AG04450 (cell line): ENCODE measurements at regions not wholly inside any gene's neighbourhood (a gene's known extent, or its start where the extent isn't known, plus 50 kb on each side); places are given as distances from the start of the nearest gene placed in this dataset.

Experiments
- CTCF ChIA-PET: fragments of 300-600, 350-600 bp; formaldehyde crosslinking; extraction: SDS; loops from one replicate; lab custom pipeline; 2022; ENCODE audit warnings: antibody characterized with exemption, inconsistent platforms; lab: Charles Lee
- POLR2A ChIA-PET: fragments of 350-600 bp; formaldehyde crosslinking; extraction: SDS; loops from one replicate; lab custom pipeline; 2021; ENCODE audit warnings: antibody characterized with exemption, inconsistent platforms; lab: Yijun Ruan, JAX
- DNase-seq: peaks from one replicate; pipeline ENCODE4 v3.0.0-alpha.2; 2011; ENCODE audit warnings: low read depth, low spot score
- H3K27ac ChIP-seq: one replicate; pipeline ENCODE4 v1.5.1; 2012; ENCODE audit warnings: low read depth, low read length, control low read depth
- H3K27me3 ChIP-seq: one replicate; pipeline ENCODE4 v1.6.0; 2012; ENCODE audit warnings: low read length; ENCODE audit not compliant: control insufficient read depth, insufficient read depth
- H3K4me3 ChIP-seq: 2 replicates; pipeline ENCODE4 v1.5.1; 2011; ENCODE audit warnings: mild to moderate bottlenecking, low read depth, low read length, control low read depth
- H3K9me3 ChIP-seq: 2 replicates; pipeline ENCODE4 v1.5.1; 2012; ENCODE audit warnings: low read length; ENCODE audit not compliant: control insufficient read depth, insufficient read depth
- CTCF ChIP-seq: IDR thresholded peaks from 2 replicates; pipeline ENCODE4 v1.5.1; 2011; ENCODE audit warnings: low read depth, low read length, control low read depth, inconsistent platforms

- Histone ChIP-seq H3K9me3 (peaks cover 37% of the 10 kb centered on the region), H3K27ac (no peak overlapping the region), H3K27me3 (no peaks in the 10 kb centered on the region), H3K4me3 (no peak overlapping the region)
- ChIA-PET POLR2A (no interaction called here), CTCF (no interaction called here)
- DNase-seq: no peak
- no peak for TF ChIP-seq CTCF
Measured at GRCh38 chr10:2414562-2414961, 652.8 kb upstream of the PFKP start.

- H3K4me3 ChIP-seq: no peak overlapping the region
- POLR2A ChIA-PET: no interaction called here
Measured at GRCh38 chr10:2414039-2414438, 653.3 kb upstream of the PFKP start.

GRCh38 chr10:2410049-2410448, 657.3 kb upstream of the PFKP start:
- Histone ChIP-seq H3K27me3 (no peaks in the 10 kb centered on the region), H3K27ac (no peak overlapping the region), H3K9me3 (peaks cover 29% of the 10 kb centered on the region), H3K4me3 (no peak overlapping the region)
- DNase-seq: no peak
- ChIA-PET POLR2A (no interaction called here), CTCF (no interaction called here)
- TF ChIP-seq CTCF: no peak

More at GRCh38 chr10:2414039-2414438, 653.3 kb upstream of the PFKP start:
- CTCF ChIA-PET: no interaction called here
- DNase-seq: no peak
- H3K27ac ChIP-seq: no peak overlapping the region
- no peak for TF ChIP-seq CTCF
- peaks cover 38% of the 10 kb centered on the region for H3K9me3 ChIP-seq
- H3K27me3 ChIP-seq: no peaks in the 10 kb centered on the region

- H3K9me3 ChIP-seq: peaks cover 39% of the 10 kb centered on the region
- POLR2A ChIA-PET: no interaction called here
- DNase-seq: no peak
- TF ChIP-seq CTCF: no peak
- H3K27ac ChIP-seq: no peak overlapping the region
- H3K4me3 ChIP-seq: no peak overlapping the region
- H3K27me3 ChIP-seq: no peaks in the 10 kb centered on the region
- CTCF ChIA-PET: no interaction called here
Measured at GRCh38 chr10:2401459-2401858, 664.1 kb upstream of the ADARB2 start.

- H3K9me3 ChIP-seq: peaks cover 35% of the 10 kb centered on the region
- TF ChIP-seq CTCF: no peak
- H3K27me3 ChIP-seq: no peaks in the 10 kb centered on the region
- CTCF ChIA-PET: no interaction called here
- no peak overlapping the region for H3K4me3 ChIP-seq
- H3K27ac ChIP-seq: no peak overlapping the region
- POLR2A ChIA-PET: no interaction called here
- DNase-seq: no peak
Measured at GRCh38 chr10:2399482-2399881, 662.2 kb upstream of the ADARB2 start.
